Ishikawa (cell line): ENCODE measurements at regions not wholly inside any gene's neighbourhood (a gene's known extent, or its start where the extent isn't known, plus 50 kb on each side); places are given as distances from the start of the nearest gene placed in this dataset.

Experiments
- CEBPB ChIP-seq: IDR thresholded peaks from 2 replicates; pipeline ENCODE4 v1.6.1; 2012
- CREB1 ChIP-seq: IDR thresholded peaks from 2 replicates; pipeline ENCODE4 v1.6.1; 2012; ENCODE audit warnings: low read depth
- EGR1 ChIP-seq: IDR thresholded peaks from 2 replicates; pipeline ENCODE4 v1.6.1; 2012
- EP300 ChIP-seq: IDR thresholded peaks from 2 replicates; pipeline ENCODE4 v1.6.1; 2012; ENCODE audit warnings: borderline replicate concordance
- FOXM1 ChIP-seq: IDR thresholded peaks from 2 replicates; pipeline ENCODE4 v1.6.1; 2012; ENCODE audit warnings: low read depth, borderline replicate concordance
- MAX ChIP-seq: IDR thresholded peaks from 2 replicates; pipeline ENCODE4 v1.6.1; 2012
- NFIC ChIP-seq: IDR thresholded peaks from 2 replicates; pipeline ENCODE4 v1.6.1; 2012
- RAD21 ChIP-seq: IDR thresholded peaks from 2 replicates; pipeline ENCODE4 v1.6.1; 2012; ENCODE audit warnings: low read depth
- REST ChIP-seq: IDR thresholded peaks from 2 replicates; pipeline ENCODE4 v1.6.1; 2012; ENCODE audit warnings: low read depth, mild to moderate bottlenecking
- TAF1 ChIP-seq: IDR thresholded peaks from 2 replicates; pipeline ENCODE4 v1.6.1; 2012; ENCODE audit warnings: low read depth, mild to moderate bottlenecking
- TCF12 ChIP-seq: IDR thresholded peaks from 2 replicates; pipeline ENCODE4 v1.6.1; 2012; ENCODE audit warnings: low read depth
- TEAD4 ChIP-seq: IDR thresholded peaks from 2 replicates; pipeline ENCODE4 v1.6.1; 2012
- USF1 ChIP-seq: IDR thresholded peaks from 2 replicates; pipeline ENCODE4 v1.6.1; 2012
- YY1 ChIP-seq: IDR thresholded peaks from 2 replicates; pipeline ENCODE4 v1.6.1; 2012; ENCODE audit warnings: low read depth
- ZBTB7A ChIP-seq: IDR thresholded peaks from 2 replicates; pipeline ENCODE4 v1.6.1; 2012; ENCODE audit warnings: low read depth

- no peak for TF ChIP-seq ZBTB7A
These were observed 397.0 kb downstream of the FRK start for GRCh38 chr6:115663681-115664080.

DNA sequence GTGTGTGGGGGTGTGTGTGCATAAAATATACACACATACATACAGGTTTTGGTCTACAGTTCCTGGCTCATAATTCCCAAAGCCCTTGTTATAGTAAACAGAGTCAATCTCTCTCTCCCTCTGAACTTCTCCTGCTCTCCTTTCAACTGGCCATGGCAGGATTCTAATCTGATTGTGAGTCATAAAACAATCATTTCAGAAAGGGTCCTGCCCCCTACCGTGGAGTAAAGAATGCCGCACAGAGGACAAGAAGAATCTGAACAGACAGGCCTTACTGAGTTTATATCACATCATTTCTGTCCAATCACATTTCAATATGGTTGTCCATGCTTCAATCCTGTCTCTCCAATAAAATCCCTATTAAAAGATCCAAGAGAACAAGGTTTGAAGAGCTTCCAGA, 416.9 kb downstream of the FRK start:
- TF ChIP-seq ZBTB7A: no peak
- TF ChIP-seq YY1: no peak

- TF ChIP-seq EP300: no peak
- no peak for TF ChIP-seq CREB1
- TF ChIP-seq TAF1: no peak
- no peak for TF ChIP-seq ZBTB7A
- no peak for TF ChIP-seq NFIC
- TF ChIP-seq EGR1: no peak
- TF ChIP-seq MAX: no peak
- no peak for TF ChIP-seq TCF12
- no peak for TF ChIP-seq REST
- no peak for TF ChIP-seq YY1
- no peak for TF ChIP-seq TEAD4
- TF ChIP-seq RAD21: no peak
- TF ChIP-seq USF1: no peak
- TF ChIP-seq CEBPB: no peak
- no peak for TF ChIP-seq FOXM1
These were observed 425.8 kb downstream of the FRK start for GRCh38 chr6:115634887-115635286.

- no peak for TF ChIP-seq REST
- no peak for TF ChIP-seq EP300
- TF ChIP-seq USF1: no peak
- no peak for TF ChIP-seq TCF12
- TF ChIP-seq ZBTB7A: no peak
- TF ChIP-seq YY1: no peak
- no peak for TF ChIP-seq RAD21
These were observed 426.6 kb downstream of the FRK start for GRCh38 chr6:115634131-115634530.

- TF ChIP-seq ZBTB7A: no peak
- TF ChIP-seq EP300: no peak
- no peak for TF ChIP-seq CREB1
- TF ChIP-seq TCF12: no peak
- TF ChIP-seq MAX: no peak
- no peak for TF ChIP-seq YY1
- no peak for TF ChIP-seq TAF1
- no peak for TF ChIP-seq RAD21
- TF ChIP-seq TEAD4: no peak
- TF ChIP-seq EGR1: no peak
- no peak for TF ChIP-seq REST
- no peak for TF ChIP-seq FOXM1
- no peak for TF ChIP-seq NFIC
- TF ChIP-seq USF1: no peak
- no peak for TF ChIP-seq CEBPB
These were observed 429.7 kb downstream of the FRK start for GRCh38 chr6:115631028-115631427.
